BJ (cell line): ENCODE measurements at regions not wholly inside any gene's neighbourhood (a gene's known extent, or its start where the extent isn't known, plus 50 kb on each side); places are given as distances from the start of the nearest gene placed in this dataset.

ENCODE experiments used
- CTCF ChIA-PET: fragments of 350-600 bp; formaldehyde crosslinking; extraction: SDS; loops from one replicate; lab custom pipeline; 2021; ENCODE audit warnings: antibody characterized with exemption, inconsistent platforms; lab: Yijun Ruan, JAX
- POLR2A ChIA-PET: fragments of 300-600 bp; sonication (Branson Sonifier 250); formaldehyde crosslinking; extraction: SDS; loops from one replicate; lab custom pipeline; 2021; ENCODE audit warnings: antibody characterized with exemption; lab: Charles Lee
- DNase-seq: peaks from one replicate; pipeline ENCODE4 v3.0.0-alpha.2; 2011; ENCODE audit warnings: low read depth
- H3K27me3 ChIP-seq: 2 replicates; pipeline ENCODE4 v1.6.0; 2011; ENCODE audit warnings: low read length; ENCODE audit not compliant: control insufficient read depth, insufficient read depth
- H3K36me3 ChIP-seq: 2 replicates; pipeline ENCODE4 v1.5.1; 2011; ENCODE audit warnings: low read length; ENCODE audit not compliant: control insufficient read depth, insufficient read depth
- H3K4me3 ChIP-seq: 2 replicates; pipeline ENCODE4 v1.5.1; 2011; ENCODE audit warnings: low read depth, mild to moderate bottlenecking, control low read depth, low read length
- TF ChIP-seq, protein P1 (sequence below): IDR thresholded peaks from 2 replicates; pipeline ENCODE4 v1.5.1; 2011; ENCODE audit warnings: low read depth, mild to moderate bottlenecking, control low read depth, inconsistent platforms, low read length, moderate library complexity; ENCODE audit not compliant: insufficient read depth

DNA sequence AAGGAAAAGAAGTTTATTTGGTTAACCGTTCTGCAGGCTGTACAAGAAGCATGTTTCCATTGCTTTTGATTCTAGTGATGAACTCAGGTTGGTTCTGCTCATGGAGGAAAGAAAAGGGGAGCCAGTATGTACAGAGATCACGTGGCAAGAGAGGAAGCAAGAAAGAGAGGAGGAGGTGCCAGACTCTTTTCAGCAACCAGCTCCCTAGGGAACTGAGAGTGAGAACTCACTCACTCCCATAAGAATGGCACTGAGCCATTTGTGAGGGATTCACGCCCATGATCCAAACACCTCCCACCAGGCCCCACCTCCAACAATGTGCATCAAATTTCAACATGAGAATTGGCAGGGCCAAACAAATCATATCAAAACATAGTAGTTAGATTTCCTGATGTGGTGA lies 649.1 kb downstream of the EPM2A start:
- no peak for DNase-seq
- CTCF ChIA-PET = no interaction called here

DNA sequence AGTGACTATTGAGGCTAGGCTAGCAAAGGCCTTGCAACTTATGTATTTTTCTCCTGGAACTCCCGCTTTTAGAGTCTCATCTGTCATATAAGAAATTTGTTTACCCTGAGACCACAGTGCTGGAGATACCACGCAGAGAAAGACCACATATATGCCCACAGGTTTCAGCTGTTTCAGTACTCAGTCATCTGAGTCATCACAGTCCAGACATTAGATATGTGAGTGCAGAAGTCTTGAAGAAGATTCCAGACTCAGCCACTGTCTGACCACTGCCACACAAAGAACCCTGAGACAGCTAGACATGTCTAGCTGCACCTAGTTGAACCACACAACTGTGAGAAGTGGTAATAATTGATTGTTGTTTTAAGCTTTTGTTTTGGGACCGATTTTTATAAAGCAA lies 648.3 kb downstream of the EPM2A start:
- Histone ChIP-seq H3K4me3 (no peak overlapping the region), H3K27me3 (no peaks in the 10 kb centered on the region), H3K36me3 (no peaks in the 10 kb centered on the region)
- TF ChIP-seq, protein P1, sequence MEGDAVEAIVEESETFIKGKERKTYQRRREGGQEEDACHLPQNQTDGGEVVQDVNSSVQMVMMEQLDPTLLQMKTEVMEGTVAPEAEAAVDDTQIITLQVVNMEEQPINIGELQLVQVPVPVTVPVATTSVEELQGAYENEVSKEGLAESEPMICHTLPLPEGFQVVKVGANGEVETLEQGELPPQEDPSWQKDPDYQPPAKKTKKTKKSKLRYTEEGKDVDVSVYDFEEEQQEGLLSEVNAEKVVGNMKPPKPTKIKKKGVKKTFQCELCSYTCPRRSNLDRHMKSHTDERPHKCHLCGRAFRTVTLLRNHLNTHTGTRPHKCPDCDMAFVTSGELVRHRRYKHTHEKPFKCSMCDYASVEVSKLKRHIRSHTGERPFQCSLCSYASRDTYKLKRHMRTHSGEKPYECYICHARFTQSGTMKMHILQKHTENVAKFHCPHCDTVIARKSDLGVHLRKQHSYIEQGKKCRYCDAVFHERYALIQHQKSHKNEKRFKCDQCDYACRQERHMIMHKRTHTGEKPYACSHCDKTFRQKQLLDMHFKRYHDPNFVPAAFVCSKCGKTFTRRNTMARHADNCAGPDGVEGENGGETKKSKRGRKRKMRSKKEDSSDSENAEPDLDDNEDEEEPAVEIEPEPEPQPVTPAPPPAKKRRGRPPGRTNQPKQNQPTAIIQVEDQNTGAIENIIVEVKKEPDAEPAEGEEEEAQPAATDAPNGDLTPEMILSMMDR = no peak
- DNase-seq = no peak
- ChIA-PET POLR2A (no interaction called here), CTCF (interaction anchor here (0.9 kb wide), 1 partner anchor 11 kb away, joined by 3 read pairs; no protein-coding TSS in a partner anchor)

More for the DNA sequence above, 649.1 kb downstream of the EPM2A start:
- H3K4me3 ChIP-seq = no peak overlapping the region
- POLR2A ChIA-PET = interaction anchor here (0.8 kb wide), 1 partner anchor 22 kb away, joined by 3 read pairs; no protein-coding TSS in a partner anchor
- no peaks in the 10 kb centered on the region for H3K27me3 ChIP-seq
- no peaks in the 10 kb centered on the region for H3K36me3 ChIP-seq
- TF ChIP-seq, protein P1 = no peak

DNA sequence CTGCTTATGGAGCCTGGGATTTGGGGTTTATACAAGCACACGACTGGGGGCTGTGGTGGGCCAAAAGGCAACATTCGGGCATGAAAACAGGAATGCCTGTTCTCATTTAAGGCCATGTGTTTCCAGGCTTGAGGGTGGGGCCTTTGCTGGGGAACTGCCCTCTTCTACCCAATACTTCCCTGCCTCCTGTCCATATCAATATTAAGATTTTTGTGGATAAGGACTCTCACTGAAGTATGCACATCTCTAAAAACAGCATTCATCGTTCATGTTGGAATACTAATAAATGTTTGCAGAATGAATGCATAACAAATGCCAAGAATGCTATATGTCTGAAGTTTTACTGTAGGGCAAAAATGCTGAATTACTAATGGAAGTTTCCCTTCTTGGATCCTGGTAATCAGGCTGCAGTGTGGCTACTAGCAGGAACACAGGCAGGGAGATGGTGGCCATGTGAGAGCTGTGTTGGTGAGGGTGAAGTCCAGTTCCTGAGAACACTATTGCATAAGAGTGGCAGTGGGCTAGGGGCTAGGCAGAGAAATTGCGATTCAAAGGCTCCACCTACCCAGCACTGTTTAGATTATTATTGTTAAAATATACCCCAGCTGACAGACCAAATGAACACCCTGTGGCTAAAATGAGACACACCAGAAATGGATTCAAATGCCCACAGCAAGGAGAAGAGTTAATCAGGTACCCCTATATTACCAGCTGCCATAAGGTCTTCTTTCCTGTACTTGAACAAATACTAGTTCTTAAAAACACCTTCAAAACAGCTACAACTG lies 644.3 kb downstream of the EPM2A start:
- DNase-seq = no peak
- TF ChIP-seq, protein P1 = no peak
- POLR2A ChIA-PET = no interaction called here
- Histone ChIP-seq H3K4me3 (no peak overlapping the region), H3K27me3 (no peaks in the 10 kb centered on the region), H3K36me3 (no peaks in the 10 kb centered on the region)
- CTCF ChIA-PET = interaction anchor here (0.5 kb wide), 1 partner anchor 777 kb away, joined by 3 read pairs; no protein-coding TSS in a partner anchor

DNA sequence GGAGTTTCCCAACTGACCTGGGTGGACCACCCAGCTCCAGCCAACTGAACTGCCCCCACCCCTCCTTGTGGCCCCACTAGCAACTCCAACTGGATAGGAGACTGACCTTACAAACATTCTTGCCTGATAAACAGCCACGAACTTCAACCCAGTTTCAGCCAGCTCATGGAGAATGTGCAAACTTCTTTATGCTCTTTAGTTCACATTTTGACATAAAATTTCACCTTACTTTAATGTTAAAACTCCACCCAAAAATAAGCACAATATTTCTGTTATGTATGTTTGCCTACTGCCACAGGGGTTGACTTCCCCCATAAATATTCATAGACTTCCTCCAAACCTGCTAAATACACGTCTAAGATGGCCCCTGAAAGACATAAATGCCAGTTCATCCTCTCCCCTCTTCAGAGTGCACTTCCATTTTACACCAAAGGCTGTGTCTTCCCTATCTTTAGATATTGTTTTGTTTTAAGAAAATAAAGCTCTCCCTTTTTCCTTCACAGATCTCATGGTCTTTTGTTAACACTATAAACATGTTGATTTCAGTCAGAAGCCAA lies 643.7 kb downstream of the EPM2A start:
- ChIA-PET CTCF (interaction anchor here (0.5 to 1.6 kb wide), 2 partner anchors 10 to 778 kb away, joined by 3 to 5 read pairs; no protein-coding TSS in a partner anchor), POLR2A (no interaction called here)

DNA sequence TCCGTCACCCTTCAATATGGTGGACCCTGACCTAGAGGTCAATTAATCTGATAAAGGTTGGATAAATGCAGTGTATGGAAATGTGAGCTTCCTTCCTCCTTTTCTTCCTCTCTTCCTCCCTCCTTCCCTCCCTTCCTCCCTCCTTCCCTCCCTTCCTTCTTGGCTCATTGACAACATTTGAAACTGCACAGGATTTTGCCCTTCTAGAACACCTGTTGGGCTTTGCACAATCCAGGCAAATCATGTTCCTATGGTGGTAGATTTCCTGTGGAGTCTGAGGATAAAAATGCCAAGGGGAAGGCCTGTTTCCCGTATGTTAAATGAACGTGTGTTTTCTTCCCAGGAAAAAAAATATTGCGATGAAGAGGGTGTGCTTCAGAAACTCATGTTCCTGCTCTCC lies 642.8 kb downstream of the EPM2A start:
- no peak for DNase-seq
- TF ChIP-seq, protein P1 = no peak
- no peaks in the 10 kb centered on the region for H3K36me3 ChIP-seq
- ChIA-PET CTCF (interaction anchor here (1.6 kb wide), 1 partner anchor 9 kb away, joined by 5 read pairs; no protein-coding TSS in a partner anchor), POLR2A (no interaction called here)
- no peaks in the 10 kb centered on the region for H3K27me3 ChIP-seq
- H3K4me3 ChIP-seq = no peak overlapping the region

More for the DNA sequence above, 643.7 kb downstream of the EPM2A start:
- no peak for DNase-seq
- Histone ChIP-seq H3K27me3 (no peaks in the 10 kb centered on the region), H3K4me3 (no peak overlapping the region), H3K36me3 (no peaks in the 10 kb centered on the region)
- TF ChIP-seq, protein P1 = no peak
